H1 (cell line): ENCODE measurements at regions not wholly inside any gene's neighbourhood (a gene's known extent, or its start where the extent isn't known, plus 50 kb on each side); places are given as distances from the start of the nearest gene placed in this dataset.

Experiments
- CHD2 ChIP-seq: IDR thresholded peaks from 2 replicates; pipeline ENCODE4 v1.6.1; 2012; ENCODE audit warnings: low read length, improper control_type of control experiment
- EGR1 ChIP-seq: IDR thresholded peaks from 2 replicates; pipeline ENCODE4 v1.6.1; 2011; ENCODE audit warnings: low read depth, low read length, borderline replicate concordance
- HDAC2 ChIP-seq, 2 experiments: fragments of 300-600 bp in 1 of 2; sonication (generic) in 1 of 2; IDR thresholded peaks; 2 replicates each; pipeline ENCODE4 v1.6.1; 2011 to 2012; ENCODE audit warnings: low read depth in 2 of 2, low read length in 2 of 2, mild to moderate bottlenecking in 2 of 2, moderate library complexity in 2 of 2, borderline replicate concordance in 1 of 2, inconsistent platforms in 1 of 2
- RNF2 ChIP-seq: fragments of 200-900, 300-1000 bp; sonication (generic); IDR thresholded peaks from 2 replicates; pipeline ENCODE4 v1.7.1; 2016; ENCODE audit warnings: borderline replicate concordance, low read depth, mild to moderate bottlenecking, antibody characterized with exemption, low read length; ENCODE audit not compliant: poor library complexity, severe bottlenecking; ENCODE audit errors: missing control alignments
- RXRA ChIP-seq: IDR thresholded peaks from 2 replicates; pipeline ENCODE4 v1.6.1; 2011; ENCODE audit warnings: low read depth, mild to moderate bottlenecking, low read length, moderate library complexity; ENCODE audit not compliant: insufficient read depth

GRCh38 chr4:18686338-18687037, 664.9 kb upstream of the LCORL start (continued):
- TF ChIP-seq HDAC2 (IDR thresholded peaks at IDR 0.05; ENCODE audit: borderline replicate concordance in 1 of 2, low read depth in 2 of 2, low read length in 2 of 2): no peak
- TF ChIP-seq RXRA: no peak
- no peak for TF ChIP-seq CHD2
- TF ChIP-seq RNF2: no peak
- no peak for TF ChIP-seq EGR1
